Globus pallidus (tissue), 1 donor: ENCODE measurements at regions not wholly inside any gene's neighbourhood (a gene's known extent, or its start where the extent isn't known, plus 50 kb on each side); places are given as distances from the start of the nearest gene placed in this dataset.

Source experiments
- DNase-seq: peaks from one replicate; pipeline ENCODE4 v3.0.0-alpha.2; 2015; ENCODE audit warnings: low spot score

- no peak for DNase-seq
These were observed 1581.5 kb upstream of the PCDH20 start for GRCh38 chr13:62997038-62997599.

GRCh38 chr13:62973804-62974203 is 1558.2 kb upstream of the PCDH20 start:
- no peak for DNase-seq

GRCh38 chr13:62964522-62964921 is 1548.9 kb upstream of the PCDH20 start:
- no peak for DNase-seq

- DNase-seq: no peak
These were observed 1545.1 kb upstream of the PCDH20 start for GRCh38 chr13:62960723-62961122.

GRCh38 chr13:62933809-62934208 is 1518.2 kb upstream of the PCDH20 start:
- DNase-seq: no peak

- no peak for DNase-seq
These were observed 1516.7 kb upstream of the PCDH20 start for GRCh38 chr13:62932256-62932883.

- no peak for DNase-seq
These were observed 1516.2 kb upstream of the PCDH20 start for GRCh38 chr13:62931853-62932252.

GRCh38 chr13:62924395-62924794 is 1508.7 kb upstream of the PCDH20 start:
- DNase-seq: no peak

- DNase-seq: no peak
These were observed 1504.5 kb upstream of the PCDH20 start for GRCh38 chr13:62920159-62920558.

GRCh38 chr13:62919491-62919890 is 1503.8 kb upstream of the PCDH20 start:
- DNase-seq: no peak

GRCh38 chr13:62910541-62911060 is 1495.0 kb upstream of the PCDH20 start:
- no peak for DNase-seq

- DNase-seq: no peak
These were observed 1492.7 kb upstream of the PCDH20 start for GRCh38 chr13:62908321-62908720.

GRCh38 chr13:62906896-62907295 is 1491.2 kb upstream of the PCDH20 start:
- DNase-seq: no peak

- no peak for DNase-seq
These were observed 1490.8 kb upstream of the PCDH20 start for GRCh38 chr13:62906469-62906868.

GRCh38 chr13:62887046-62887445 is 1471.4 kb upstream of the PCDH20 start:
- DNase-seq: no peak

- DNase-seq: no peak
These were observed 1463.4 kb upstream of the PCDH20 start for GRCh38 chr13:62879071-62879470.

GRCh38 chr13:62875118-62875640 is 1459.5 kb upstream of the PCDH20 start:
- no peak for DNase-seq

- DNase-seq: no peak
These were observed 1434.7 kb upstream of the PCDH20 start for GRCh38 chr13:62850331-62850730.

- no peak for DNase-seq
These were observed 1431.9 kb upstream of the PCDH20 start for GRCh38 chr13:62847520-62847919.

- DNase-seq: no peak
These were observed 1430.7 kb upstream of the PCDH20 start for GRCh38 chr13:62846302-62846701.

- no peak for DNase-seq
These were observed 1423.7 kb upstream of the PCDH20 start for GRCh38 chr13:62839338-62839737.

- DNase-seq: no peak
These were observed 1423.3 kb upstream of the PCDH20 start for GRCh38 chr13:62838929-62839328.

- no peak for DNase-seq
These were observed 1422.2 kb upstream of the PCDH20 start for GRCh38 chr13:62837895-62838294.

- DNase-seq: no peak
These were observed 1413.8 kb upstream of the PCDH20 start for GRCh38 chr13:62829486-62829885.
